ENCODE measurements at regions not wholly inside any gene's neighbourhood (a gene's known extent, or its start where the extent isn't known, plus 50 kb on each side); places are given as distances from the start of the nearest gene placed in this dataset.
"Not testable (repeated sequence)": the region's sequence is repeated elsewhere in the genome, so short reads cannot be mapped to it uniquely, and the experiment has no call there.

- TF ChIP-seq E2F1 (CRISPR knock-in tag; IDR thresholded peaks at IDR 0.05); CTCF (IDR thresholded peaks at IDR 0.05); E2F4 (CRISPR knock-in tag; IDR thresholded peaks at IDR 0.05; ENCODE audit: borderline replicate concordance, low read depth): not testable (repeated sequence)
Measured at GRCh38 chr22:15776727-15777126, 86.9 kb downstream of the POTEH start.

Data from WTC11 (cell line).